Right lung (tissue), 2 donors: ENCODE measurements at regions not wholly inside any gene's neighbourhood (a gene's known extent, or its start where the extent isn't known, plus 50 kb on each side); places are given as distances from the start of the nearest gene placed in this dataset.
A peak's percentile ranks its signal among the peaks of the same experiment; 100 is the strongest.

Experiments
- DNase-seq, 2 donors: peaks; one replicate each; pipeline ENCODE4 v3.0.0-alpha.2; 2013

DNA sequence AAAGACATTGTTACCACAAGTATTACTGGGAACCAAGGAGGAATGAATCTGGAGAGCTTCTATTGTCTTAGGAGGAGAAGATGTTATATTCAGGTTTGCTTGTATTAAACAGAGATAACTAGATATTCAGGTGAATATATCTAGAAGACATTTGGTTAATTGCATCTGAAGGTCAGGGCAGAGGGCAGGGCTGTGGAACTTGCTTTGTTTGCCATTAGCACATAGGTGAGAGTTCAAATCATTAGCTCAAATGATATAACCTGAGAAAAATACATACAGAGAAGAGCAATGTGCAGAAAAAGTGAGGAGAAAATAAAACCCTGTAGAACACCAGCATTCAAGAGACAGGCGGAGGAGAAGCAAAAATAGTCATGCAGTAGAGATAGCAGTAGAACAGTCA is 116.8 kb downstream of the DNAJB9 start:
- no peak for DNase-seq

DNA sequence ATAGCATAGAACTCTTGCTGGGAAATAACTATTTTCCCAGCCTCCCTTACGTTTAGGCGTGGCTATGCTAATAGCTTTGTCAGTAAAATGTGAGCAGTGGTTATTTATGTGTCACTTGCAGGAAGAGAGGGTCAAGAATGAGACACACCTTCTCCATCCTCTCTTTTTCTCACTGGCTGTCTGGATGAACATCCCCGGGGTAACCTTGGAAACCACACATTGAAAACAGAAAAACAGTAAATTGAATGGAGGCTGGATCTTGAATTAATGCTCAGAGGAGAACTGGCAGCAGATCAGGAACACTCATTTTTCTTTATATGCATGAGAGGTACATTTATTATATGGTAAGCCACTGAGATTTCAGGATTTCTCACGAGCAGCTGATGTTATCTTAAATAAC is 127.6 kb downstream of the DNAJB9 start:
- no peak for DNase-seq

DNA sequence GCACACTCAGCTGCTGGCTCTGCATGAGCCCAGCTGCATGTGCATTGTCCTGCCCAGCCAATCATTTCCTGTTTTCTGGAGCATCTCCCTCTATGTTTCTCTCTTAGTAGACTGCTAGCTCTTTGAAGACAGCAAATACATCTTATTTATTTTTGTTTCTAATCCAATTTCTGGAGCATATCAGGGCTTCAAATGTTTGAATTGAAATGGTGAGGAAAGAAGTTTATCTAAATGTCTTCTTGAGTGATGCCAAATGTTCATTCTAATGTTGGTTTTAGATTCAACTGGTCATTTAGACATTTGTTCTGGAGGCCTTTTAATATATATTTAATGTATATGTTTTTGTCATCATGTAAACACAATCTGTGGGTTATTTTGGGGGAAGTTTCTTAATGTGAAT is 141.9 kb downstream of the DNAJB9 start:
- peak; percentile 3 to 28 for DNase-seq

DNA sequence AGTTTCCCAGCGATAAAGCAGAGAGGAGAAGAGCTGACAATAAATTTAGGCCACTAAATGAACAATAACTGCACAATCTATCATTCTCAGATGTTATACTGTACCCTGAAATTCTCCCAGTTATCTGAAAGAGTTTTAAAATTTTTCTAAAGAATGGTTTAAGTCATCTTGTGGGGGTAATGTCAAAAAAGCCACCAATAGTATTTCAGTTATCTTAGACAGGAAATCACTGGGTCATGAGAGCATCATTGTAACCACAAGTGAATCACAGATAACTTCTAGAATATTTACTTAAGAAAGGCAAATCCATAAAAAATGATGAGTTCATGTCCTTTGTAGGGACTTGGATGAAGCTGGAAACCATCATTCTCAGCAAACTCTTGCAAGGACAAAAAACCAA is 147.1 kb downstream of the DNAJB9 start:
- no peak for DNase-seq

DNA sequence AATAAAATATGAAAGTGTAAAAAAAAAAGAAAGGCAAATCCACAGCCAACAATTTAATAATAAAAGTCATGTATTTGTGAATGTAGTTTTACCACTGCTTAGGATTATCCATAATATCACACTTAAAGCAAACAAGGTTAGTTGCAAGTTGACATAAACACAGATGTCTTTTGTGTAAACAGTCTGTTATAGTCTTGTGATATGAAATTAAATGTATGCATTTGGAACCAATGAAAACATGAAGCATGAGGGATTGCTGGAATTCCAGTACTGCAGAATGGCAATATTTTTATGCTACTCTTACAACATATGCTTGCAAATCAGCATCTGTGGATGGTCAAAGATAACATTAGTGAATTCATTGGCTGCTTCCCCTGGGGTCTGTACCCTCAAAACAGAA is 148.1 kb downstream of the DNAJB9 start:
- no peak for DNase-seq

DNA sequence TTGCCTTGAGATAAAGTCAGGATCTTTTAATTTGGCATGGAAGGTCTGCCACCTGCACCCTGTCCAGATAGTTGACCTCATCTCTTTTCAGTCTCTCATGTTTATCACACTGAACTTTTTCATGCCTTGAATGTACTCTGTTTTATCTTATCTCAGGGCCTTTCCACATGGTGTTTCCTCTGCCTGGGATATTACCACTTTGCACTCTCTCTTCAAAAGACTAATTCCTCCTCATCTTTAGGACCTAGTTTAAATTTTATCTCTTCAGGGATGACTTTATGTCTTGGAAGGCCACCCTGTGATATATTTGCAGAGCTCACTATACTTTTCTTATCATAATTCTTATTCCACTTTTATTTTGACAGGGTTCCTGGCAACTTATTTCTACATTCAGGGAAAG is 150.0 kb downstream of the DNAJB9 start:
- DNase-seq = no peak

DNA sequence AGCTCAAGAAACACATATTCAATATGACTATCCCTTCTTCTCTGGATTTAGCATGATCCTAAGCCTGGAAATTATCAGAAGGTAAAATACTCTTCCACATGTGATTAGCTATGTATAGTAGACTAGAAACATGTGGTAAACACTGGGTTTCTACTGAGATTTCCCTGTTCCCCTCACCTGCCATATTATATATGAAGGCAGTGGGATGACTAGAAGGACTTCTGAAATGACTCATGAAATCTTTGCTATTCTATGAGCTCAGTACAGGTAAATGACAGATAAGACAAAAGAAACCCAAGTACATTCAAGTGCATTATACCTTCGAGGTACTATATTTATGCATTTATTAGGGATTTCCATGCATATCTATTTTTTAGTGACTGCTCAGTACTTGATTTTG is 152.9 kb downstream of the DNAJB9 start:
- DNase-seq = no peak

DNA sequence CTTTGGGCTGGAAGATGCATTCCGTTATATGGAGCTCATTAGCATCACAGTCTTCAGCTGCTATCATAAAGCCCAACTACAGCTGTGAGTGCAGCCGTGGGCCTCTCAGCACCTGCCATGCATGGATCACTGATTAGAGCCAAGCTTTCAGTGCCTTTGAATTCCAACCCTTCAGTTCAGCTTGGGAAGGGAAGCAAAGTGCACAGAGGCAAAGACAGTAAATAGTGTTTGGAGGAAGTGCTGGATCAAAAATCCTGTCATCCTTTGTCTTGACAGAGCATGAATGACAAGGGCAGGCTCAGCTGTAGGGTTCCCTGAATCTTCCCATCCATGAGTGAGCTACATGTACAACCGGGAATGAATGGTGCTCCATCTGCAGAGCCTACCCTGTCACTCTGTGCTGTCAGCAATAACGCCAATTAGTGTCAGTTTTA is 153.7 kb downstream of the DNAJB9 start:
- no peak for DNase-seq

DNA sequence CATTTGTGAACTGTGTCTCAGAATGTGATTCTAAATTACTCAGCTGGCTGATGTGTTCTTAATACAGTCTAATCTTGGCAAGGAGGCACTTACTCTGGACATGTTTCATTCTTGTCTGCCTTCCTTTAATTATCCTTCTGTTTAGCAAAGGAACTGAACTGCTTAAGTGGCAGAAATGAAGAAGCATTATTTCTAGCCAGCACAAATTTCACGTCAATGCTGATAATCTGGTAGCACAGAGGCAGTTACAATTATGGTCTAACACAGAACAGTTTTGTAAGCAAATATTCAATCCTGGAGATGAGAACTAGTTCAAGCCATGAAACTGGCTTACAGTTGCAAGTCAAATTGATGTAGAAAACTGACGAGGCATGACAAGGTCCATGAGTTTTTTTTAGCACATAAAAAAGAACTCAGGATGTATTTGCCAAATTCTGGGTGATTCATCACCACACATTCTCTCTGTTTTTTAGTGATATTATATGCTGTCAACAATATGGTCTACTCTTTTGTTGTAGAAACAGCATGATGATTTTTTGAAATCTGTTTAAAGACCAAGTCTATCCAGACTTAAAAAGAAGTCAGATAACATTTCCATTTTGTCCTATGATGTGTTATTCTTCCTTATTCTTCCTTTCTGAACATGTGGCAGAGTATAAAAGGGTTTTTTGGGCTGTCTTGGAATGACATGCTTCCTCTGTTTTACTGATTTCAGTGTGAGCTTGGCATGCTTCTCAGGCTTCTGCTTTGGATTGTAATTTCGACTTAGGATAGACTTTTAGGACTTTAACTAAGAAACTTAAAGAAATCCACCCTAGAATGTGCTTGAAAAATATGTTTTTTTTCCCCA is 154.8 kb downstream of the DNAJB9 start:
- DNase-seq = peak; percentile 15 to 36

DNA sequence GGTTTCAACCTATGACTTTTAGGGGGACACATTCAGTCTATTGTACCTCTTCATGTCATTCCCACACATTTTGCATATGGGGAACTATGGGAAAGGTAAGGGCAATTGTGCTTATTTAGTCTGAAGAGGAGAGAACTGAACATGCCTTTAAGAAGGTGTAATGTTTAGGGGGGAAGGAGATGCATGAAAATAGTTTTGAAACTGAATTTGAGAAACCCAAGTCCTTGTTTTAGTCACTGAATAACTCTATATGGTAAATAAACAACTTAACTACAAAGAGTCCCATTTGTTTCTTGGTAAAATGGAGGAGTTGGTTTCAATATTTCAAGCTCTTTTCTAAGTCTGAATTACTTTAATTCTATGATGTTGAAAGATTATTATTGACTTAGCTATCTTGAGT is 166.1 kb downstream of the DNAJB9 start:
- peak; percentile 12 to 17 for DNase-seq

DNA sequence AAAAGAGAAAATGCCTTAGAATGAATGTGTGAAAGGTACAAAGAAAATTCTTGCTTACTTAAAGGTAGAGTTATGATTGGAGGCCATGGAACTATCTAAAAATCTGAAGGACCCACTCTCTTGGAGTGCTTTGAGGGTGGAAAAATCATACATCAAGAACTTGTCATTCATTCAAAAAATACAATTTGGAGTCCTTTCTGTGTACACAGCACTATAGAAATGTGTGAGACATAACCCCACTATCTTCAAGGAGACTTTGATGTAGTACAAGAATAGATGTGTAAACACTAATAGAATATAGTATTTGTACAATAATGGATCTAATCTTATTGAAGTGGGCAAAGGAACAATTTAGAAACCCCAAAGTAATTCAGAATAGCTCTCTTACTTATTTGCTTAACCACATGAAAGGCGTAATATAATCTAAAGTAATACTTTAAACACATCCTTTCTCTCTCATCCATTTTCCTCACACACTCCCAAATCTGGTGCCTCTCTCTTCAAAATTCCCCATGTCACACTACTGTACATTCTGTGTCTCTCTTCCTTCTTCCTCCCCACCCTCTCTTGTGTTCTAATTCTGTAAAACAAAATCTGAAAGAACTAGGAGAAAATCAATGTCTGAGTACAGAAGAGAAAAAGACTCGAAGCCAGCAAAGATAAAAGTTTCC is 166.7 kb downstream of the DNAJB9 start:
- DNase-seq = peak; percentile 70 to 73

DNA sequence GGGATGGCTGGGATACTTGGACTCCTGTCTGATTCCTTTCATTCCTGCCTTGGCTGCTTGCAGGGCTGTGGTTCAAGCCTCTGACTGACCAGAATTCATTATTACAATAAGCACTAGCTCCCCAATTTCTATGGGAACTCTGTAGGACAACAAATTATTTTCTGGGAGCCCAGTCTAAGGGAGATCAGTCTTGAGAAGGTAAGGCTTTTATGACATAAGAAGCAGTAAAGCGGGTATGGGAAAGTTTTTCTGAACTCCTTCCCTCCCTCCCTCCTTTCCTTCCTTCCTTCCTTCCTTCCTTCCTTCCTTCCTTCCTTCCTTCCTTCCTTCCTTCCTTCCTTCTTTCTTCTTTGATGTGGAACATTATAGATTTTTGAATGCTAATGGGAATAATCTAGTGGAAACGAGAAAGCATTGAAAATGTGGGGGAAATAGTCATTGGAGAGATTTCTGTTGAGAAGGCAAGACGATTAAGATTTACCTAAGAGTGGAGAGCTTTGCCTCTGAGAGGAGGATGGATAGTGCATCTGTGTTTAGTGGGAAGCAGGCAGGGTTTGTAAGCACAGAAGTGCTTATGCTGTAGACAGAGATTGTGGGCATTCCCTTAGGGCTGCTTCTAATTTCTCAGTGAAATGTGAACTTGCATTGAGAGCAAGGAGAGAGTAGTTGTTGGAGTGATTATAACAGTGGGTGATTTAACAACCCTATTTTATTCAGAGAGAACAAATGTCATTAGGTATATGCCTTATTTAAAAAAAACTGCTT is 201.5 kb downstream of the DNAJB9 start:
- no peak for DNase-seq

DNA sequence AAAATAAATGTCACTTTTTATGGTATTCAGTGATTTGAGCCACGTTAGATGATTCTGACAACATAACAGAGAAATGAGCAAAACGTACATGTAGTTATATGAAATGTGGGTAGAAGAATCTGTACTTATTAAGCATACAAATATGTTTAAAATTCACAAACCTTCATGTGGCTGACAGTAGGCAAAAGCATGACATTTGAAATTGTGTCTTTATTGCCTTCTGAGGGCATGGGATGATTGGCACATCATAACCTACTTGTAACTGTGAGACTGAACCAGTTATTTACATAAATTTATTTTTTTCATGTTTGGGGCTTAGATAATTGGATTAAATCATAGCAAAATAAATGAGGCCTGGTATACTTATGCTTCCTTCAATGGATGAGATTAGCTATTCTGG is 202.2 kb downstream of the DNAJB9 start:
- no peak for DNase-seq

DNA sequence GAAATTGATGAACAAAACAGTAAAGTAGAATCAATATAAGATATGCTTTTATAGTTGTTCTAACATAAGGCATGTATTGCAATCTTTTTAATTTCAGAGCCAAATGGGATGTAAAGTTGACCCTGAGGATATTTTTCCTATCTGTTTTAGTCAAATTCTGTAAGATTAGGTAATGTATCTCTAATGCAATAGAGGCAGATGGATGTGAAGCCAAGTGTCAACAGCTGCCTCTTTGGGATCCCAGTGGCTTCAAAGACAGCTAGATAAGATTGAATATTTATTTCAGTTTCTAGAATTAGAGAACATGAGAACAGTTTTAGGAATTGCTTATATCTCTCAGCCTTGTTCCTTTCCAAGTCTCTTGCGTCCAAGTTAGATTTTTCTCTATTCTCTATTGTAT is 208.3 kb downstream of the DNAJB9 start:
- DNase-seq = no peak

DNA sequence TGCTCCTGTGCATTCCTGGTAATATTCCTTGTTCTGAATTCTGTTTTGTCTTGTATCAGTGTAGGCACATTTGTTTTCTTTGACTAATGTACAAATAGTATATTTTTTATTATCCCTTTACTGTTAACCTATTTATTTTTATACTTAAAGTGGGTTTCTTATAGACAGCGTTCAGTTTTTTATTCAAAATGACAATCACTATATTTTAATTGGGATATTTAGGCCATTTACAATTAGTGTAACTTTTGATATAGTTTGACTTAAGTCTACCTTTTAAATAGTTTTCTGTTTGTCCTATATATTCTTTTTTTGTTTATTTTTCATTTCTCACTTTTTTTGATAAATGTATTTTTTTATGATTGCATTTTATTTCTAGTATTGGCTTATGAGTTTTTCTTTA is 219.8 kb downstream of the DNAJB9 start:
- no peak for DNase-seq

DNA sequence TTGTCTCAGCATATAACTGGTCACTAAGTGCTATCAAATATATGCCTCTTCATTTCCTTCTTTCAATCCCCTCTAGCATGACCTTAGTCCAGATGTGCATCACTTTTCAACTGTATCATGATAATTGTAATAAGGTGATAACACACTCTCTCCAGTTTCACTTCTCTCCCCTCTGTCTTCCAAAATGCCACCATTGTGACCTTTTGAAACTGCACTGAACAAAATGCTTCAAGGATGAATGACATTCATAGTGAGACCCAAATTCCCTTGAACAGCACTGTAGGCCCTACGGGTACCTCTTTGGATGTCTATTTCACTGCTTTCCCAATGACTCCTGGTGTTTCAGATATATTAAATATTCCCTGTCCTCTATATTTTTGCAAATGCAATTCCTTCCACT is 224.8 kb downstream of the DNAJB9 start:
- DNase-seq = no peak

DNA sequence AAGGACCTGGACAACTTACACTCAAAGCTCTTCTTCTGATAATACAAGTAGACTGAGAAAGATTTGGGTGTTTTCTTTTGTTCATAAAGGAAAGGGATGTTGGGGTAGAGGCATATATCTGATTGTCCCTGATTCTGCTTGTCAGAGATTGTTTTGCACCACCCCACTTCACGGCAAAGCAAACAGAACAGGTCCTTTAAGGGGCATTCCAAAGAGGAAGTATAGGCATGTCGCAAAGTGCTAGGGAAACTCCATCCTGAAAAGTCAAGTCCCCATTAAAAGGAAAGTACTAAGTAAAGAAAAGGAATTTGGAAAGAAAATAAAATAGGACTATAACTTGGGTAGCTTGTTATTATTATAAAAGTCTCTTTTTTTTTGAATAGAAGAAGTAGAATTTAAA is 233.0 kb downstream of the DNAJB9 start:
- no peak for DNase-seq

DNA sequence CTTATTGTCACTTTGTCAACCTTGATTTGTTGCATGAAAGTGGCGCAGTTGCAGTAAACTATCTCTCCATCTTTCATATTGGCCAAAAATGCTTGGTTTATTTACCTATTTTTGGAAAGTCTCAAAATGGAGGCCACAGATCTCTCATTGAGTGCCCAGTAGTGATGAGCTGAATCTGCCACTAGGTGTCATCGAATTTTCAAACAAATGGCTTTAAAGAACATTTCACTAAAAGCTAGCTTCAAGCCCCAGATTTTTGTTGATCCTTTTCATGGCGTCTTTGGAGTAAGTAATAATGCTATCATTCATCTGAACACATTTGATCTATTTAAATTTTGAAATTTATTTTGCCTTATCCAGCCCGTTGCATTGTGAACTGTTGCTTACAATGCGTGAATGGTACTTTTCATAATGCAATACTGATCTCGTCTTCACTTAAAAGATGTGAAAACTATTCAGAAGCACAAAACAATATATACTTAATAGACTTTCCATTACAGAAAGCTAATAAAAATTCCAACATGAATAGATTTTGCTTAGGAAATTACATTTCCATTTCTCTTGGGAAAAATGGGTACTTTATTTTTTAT is 236.2 kb downstream of the DNAJB9 start:
- no peak for DNase-seq

DNA sequence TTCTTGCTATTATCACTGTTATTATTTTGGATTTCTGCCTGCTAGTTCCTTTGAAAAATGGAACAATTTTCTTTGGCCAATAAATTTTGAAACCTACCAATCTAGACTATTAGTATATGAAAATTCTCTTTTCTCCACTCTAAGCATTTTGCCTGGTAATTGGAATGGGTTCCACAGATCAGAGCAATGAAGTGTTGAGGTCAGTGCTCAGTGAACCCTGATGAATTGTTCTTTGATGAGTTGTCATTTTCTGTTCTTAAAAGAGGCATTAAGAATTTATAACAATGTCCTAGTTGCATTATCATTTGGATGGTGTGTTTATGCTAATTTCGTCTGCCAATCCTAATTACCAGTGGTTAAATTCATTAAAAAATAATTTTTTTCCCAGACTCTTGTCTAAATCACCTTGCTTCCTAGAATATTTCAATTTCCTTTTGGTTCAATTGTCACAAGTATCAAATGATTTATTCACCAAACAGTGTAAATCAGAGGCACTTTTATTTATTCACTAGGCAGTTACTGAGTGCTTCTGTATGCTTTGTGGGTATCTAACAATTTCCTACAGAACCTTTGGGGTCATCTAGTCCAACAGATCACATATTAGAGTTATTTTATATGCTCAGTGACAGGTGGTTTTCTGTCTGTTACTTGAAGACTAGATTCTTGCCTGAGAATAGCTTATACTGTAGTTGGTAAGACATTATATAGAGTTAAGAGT is 239.0 kb downstream of the DNAJB9 start:
- DNase-seq = peak; percentile 44 to 55

DNA sequence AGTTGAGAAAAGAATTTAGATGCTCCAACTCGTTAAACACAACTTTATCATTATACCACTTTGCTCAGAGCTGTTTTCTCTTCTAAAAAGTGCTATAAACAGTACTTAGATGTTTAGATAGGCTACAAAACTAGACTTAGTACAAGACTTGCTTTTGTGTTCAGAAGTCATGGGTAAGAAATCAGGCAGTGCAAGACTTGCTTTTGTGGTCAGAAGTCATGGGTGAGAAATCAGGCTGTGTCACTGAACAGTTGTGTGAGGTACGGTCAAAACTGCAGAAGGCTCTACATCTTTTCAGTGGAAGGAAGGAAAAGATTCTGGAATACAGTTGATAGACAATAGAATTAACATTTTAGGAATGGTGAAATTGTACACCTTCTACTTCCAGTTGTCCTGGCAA is 239.7 kb downstream of the DNAJB9 start:
- DNase-seq = no peak

DNA sequence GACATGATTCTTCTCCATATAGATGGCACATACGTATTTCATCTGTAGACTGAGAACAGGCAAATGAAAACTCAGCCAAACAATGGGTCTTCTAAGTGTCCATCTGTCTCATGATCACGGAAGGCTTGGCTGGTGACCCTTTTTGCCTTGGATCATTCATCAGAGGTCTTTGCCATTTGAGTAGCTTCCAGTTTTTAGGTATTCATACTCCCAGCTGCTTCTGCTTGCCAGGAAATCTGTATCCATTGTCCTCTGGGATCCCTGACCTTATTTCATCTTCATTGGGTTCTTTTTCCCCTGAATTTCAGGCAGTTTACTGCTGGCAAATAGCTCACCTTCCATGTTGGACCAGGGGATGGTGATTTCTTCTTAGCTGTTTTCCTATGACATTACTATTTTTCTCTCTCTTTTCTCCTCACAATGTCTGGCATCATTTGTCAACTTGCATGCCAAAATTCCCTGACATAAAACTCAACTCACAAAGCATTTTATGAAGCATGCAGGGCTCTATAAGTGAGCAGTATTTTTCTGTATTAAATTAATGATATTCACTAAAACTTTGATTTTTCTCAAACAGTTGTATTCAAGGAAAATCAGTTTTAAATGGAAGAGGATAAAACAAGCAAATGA is 241.2 kb downstream of the DNAJB9 start:
- no peak for DNase-seq
